GM21390 (cell line): ENCODE measurements at regions not wholly inside any gene's neighbourhood (a gene's known extent, or its start where the extent isn't known, plus 50 kb on each side); places are given as distances from the start of the nearest gene placed in this dataset.
A peak's percentile ranks its signal among the peaks of the same experiment; 100 is the strongest.
"Not testable (repeated sequence)": the region's sequence is repeated elsewhere in the genome, so short reads cannot be mapped to it uniquely, and the experiment has no call there.

ENCODE experiments used
- ATAC-seq: cut with Tn5 transposase; IDR thresholded peaks from one replicate; pipeline ENCODE4 v1.9.1; 2021; ENCODE audit not compliant: unreplicated experiment

DNA sequence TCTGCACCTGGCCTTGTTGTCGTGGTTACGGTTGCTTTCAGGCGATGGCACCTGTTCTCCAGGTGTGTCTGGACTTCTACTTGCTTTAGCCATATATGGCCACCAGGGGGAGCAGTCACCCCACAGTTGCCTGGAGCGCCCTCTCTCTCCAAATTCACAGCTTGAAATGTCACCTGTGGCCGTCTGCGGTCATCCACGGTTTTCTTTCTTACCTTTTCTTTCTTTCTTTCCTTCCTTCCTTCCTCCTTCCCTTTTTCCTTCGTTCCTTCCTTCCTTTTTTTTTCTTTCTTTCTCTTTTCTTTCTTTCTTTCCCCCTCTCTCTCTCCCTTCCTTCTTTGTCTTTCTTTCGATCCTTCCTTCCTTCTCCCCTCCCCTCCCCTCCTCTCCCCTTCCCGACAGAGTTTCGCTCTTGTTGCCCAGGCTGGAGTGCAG, 150.5 kb upstream of the VKORC1L1 start:
- peak; percentile 76 for ATAC-seq

- not testable (repeated sequence) for ATAC-seq
Measured at GRCh38 chr7:65727182-65727581, 145.7 kb upstream of the VKORC1L1 start.

GRCh38 chr7:65731129-65731528, 141.7 kb upstream of the VKORC1L1 start:
- no peak for ATAC-seq

DNA sequence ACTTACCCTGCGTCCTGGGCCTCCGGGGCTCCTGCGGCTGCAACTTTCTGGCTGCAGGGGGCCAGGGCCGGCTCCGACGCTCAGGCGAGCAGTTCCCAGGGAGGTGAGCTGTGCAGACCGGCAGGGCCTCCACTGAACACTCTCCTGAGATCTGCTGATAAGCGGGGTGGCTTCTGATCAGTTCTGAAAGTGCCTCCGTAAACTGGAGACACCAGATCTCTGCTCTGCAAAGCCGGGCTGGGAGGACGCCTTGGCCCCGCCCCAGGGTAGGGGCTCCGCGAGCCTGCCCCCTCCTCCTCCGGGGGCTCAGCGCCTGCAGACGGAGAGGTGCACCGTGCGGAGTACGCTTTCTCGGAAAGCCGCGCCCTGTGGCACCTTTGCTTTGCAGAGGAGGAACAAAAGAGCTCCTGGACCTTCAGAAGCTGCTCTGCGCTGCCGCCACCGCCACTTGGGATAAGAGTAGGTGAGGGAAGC, 141.3 kb upstream of the VKORC1L1 start:
- no peak for ATAC-seq

DNA sequence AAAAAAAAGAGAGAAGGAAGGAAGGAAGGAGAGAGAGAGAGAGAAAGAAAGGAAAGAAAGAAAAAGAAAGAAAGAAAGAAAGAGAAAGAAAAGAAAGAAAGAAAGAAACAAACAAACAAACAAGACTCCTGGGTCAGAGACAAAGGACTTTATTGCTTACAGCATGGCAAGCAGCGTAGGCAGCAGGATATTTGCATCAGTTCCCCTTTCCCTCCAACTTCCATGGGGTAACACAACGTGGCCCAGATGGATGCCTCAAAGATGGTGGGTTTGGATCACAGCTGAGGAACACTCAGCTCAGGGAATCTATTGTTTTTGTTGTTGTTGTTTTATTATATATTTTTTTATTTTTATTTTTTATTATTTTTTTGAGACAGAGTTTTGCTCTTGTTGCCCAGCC, 128.5 kb upstream of the VKORC1L1 start:
- no peak for ATAC-seq

GRCh38 chr7:65746398-65746669, 126.5 kb upstream of the VKORC1L1 start:
- ATAC-seq: no peak

GRCh38 chr7:65749039-65749438, 123.8 kb upstream of the VKORC1L1 start:
- no peak for ATAC-seq

- no peak for ATAC-seq
Measured at GRCh38 chr7:65749518-65749917, 123.4 kb upstream of the VKORC1L1 start.

DNA sequence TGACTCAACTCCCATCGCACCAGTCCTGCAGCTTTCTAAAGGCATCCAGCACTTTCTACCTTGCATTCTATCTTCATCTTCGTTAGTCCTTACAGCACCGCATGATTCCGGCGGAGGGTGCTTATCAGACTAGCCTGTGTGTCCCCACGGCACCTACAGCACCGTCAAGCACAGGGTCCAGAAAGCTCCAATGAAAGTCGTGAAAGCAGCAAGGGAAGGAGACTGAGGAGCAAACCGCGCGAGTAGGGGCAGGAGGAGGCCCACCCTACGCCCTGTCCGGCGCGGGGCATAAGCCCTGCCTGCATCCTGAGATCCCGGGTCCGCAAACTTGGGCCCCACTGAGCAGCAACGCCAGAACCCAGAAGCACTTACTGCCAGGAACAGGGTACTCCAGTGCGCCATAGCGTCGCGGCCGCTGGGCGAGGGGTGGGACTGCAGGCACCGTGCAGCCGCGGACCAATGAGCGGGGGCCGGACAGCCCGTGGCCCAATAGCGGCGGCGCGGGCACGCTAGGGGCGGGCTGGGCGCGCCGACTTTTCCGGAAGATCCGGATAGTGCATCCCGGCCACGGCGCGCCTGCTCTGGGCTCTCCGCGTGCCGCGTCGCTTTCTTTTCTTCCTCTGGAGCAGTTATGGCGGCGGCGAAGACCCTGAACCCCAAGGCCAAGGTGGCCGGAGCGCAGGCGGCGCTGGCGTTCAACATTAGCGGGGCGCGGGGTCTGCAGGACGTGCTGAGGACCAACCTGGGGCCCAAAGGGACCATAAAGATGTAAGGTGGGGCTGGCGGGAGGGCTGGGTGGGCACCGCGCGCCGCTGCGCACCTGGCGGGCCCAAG, 122.1 kb upstream of the VKORC1L1 start:
- ATAC-seq: peak; percentile 98

DNA sequence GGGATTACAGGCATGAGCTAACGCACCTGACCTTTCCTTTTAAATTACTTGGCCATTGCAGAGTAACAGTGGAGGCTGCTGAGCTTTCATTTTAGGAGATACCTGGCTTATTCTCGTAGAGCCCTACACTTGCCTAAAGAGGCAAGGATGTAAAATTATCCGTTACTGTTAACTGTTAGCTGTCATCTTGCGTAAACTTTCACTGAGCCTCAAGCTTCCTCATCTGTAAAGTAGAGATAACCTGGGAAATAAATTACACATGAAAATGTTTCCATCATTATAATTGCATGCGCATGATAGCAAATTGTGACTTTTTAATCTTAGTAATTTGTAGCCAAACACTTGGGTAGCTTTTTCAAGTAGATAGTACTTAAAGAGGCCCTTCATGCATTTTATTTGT, 118.8 kb upstream of the VKORC1L1 start:
- ATAC-seq: not testable (repeated sequence)

DNA sequence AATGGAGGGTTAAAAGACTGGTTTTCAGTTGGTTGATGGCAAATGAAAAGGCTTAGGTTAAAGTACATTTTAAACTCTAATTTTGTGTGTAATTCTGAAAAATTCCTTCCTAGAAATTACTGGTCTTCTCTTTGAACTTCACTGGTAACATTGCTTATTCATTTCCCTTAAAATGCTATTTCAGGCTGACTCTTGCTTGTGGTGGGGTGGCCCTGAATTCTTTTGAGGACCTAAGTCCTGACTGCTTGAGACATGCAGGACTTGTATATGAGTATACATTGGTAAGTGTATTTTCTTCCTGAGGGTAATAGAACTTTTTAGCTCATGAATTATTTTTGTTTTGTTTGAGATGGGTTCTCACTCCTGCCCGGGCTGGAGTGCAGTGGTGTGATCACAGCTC, 113.9 kb upstream of the VKORC1L1 start:
- not testable (repeated sequence) for ATAC-seq

GRCh38 chr7:65762712-65763111, 110.2 kb upstream of the VKORC1L1 start:
- ATAC-seq: not testable (repeated sequence)

- not testable (repeated sequence) for ATAC-seq
Measured at GRCh38 chr7:65763114-65763513, 109.8 kb upstream of the VKORC1L1 start.

- ATAC-seq: peak; percentile 98
Measured at GRCh38 chr7:65770473-65771225, 102.2 kb upstream of the VKORC1L1 start.

DNA sequence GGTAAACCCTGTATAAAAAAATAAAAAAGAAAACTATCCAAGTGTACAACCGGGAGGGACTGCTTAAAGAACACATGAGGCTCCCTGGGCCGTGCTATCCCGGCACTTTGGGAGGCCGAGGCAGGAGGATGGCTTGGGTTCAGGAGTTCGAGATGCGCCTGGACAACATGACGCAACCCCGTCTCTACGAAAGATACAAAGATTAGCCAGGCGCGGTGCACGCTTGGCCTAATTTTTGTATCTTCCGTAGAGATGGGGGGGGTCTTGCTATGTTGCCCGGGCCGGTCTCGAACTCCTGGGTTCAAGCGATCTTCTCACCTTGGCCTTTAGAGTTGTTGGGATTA, 101.7 kb upstream of the VKORC1L1 start:
- not testable (repeated sequence) for ATAC-seq

GRCh38 chr7:65776677-65777076, 96.2 kb upstream of the VKORC1L1 start:
- ATAC-seq: not testable (repeated sequence)

GRCh38 chr7:65789943-65790342, 82.9 kb upstream of the VKORC1L1 start:
- ATAC-seq: not testable (repeated sequence)

- not testable (repeated sequence) for ATAC-seq
Measured at GRCh38 chr7:65791788-65792187, 81.1 kb upstream of the VKORC1L1 start.

DNA sequence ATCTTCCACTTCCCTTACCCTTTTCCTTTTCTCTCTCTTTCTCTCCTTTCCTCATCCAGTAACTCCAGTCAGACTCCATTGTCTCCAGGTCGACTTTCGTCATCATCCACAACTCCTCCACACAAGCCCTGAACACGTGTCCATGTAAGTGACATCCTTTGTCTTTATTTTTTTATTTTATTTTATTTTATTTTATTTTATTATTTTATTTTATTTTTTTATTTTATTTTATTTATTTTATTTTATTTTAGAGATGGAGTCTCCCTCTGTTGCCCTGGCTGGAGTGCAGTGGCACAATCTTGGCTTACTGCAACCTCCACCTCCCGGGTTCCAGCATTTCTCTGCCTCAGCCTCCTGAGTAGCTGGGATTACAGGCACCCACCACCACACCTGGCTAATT, 80.1 kb upstream of the VKORC1L1 start:
- not testable (repeated sequence) for ATAC-seq

DNA sequence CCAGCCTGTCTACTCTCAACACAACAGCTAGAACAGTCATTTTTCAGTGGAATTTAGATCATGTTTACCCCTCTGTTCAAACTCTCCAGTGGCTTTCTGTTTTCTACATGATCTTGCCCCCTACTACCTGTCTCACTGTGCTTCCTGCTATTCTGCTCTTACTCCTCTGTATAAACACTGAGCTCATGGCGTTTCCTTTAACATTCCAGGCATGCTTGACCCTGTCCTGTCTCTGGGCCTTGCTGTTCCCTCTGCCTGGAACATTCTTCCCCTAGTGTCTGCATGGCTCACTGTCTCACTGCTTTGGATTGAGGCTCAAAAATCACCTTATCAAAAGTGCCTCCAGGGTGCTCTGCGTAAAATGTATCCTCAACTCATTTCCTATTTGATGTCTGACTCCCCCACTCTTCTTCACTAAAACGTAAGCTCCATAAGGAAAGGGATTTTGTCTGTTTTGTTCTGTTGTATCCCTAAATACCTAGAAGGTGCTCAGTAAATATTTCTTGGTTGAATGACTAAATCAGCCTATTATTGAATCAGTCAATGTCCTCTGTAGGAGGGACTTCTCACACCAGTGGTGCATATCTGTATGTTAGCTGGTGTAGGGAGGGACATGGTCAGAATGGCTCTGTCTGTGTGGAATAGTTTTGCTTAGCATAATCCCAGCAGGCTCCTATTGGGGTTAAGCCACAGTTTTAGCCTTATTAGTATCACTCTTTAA, 78.0 kb upstream of the VKORC1L1 start:
- not testable (repeated sequence) for ATAC-seq

GRCh38 chr7:65795392-65795716, 77.5 kb upstream of the VKORC1L1 start:
- ATAC-seq: not testable (repeated sequence)

GRCh38 chr7:65796205-65796604, 76.7 kb upstream of the VKORC1L1 start:
- no peak for ATAC-seq
